NB4 (cell line): ENCODE measurements at regions not wholly inside any gene's neighbourhood (a gene's known extent, or its start where the extent isn't known, plus 50 kb on each side); places are given as distances from the start of the nearest gene placed in this dataset.
"Not testable (repeated sequence)": the region's sequence is repeated elsewhere in the genome, so short reads cannot be mapped to it uniquely, and the experiment has no call there.

ENCODE experiments used
- MYC ChIP-seq: IDR thresholded peaks from 2 replicates; pipeline ENCODE4 v1.6.1; 2011; ENCODE audit warnings: low read depth, low read length
- POLR2A ChIP-seq: IDR thresholded peaks from 2 replicates; pipeline ENCODE4 v1.6.1; 2011; ENCODE audit warnings: mild to moderate bottlenecking; ENCODE audit not compliant: insufficient read length; ENCODE audit errors: extremely low read depth
- TF ChIP-seq, protein P1 (sequence below): IDR thresholded peaks from one replicate; pipeline ENCODE4 v1.5.1; 2012; ENCODE audit warnings: low read depth, low read length
- TF ChIP-seq, protein P2 (sequence below): IDR thresholded peaks from 2 replicates; pipeline ENCODE4 v1.6.1; 2011; ENCODE audit warnings: low read depth, low read length

DNA sequence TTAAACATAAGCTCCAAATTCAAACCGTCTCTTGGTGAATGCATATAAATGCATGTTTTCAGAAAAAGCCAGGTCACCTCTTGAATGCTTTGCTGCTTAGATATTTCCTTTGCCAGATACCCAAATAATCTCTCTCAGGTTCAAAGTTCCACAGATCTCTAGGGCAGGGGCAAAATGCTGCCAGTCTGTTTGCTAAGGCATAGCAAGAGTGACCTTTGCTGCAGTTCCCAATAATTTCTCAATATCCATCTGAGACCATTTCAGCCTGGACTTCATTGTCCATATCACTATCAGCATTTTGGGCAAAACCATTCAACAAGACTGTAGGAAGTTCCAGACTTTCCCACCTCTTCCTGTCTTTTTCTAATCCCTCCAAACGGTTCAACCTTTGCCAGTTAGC lies 1006.2 kb upstream of the KCND2 start:
- TF ChIP-seq, protein P1, sequence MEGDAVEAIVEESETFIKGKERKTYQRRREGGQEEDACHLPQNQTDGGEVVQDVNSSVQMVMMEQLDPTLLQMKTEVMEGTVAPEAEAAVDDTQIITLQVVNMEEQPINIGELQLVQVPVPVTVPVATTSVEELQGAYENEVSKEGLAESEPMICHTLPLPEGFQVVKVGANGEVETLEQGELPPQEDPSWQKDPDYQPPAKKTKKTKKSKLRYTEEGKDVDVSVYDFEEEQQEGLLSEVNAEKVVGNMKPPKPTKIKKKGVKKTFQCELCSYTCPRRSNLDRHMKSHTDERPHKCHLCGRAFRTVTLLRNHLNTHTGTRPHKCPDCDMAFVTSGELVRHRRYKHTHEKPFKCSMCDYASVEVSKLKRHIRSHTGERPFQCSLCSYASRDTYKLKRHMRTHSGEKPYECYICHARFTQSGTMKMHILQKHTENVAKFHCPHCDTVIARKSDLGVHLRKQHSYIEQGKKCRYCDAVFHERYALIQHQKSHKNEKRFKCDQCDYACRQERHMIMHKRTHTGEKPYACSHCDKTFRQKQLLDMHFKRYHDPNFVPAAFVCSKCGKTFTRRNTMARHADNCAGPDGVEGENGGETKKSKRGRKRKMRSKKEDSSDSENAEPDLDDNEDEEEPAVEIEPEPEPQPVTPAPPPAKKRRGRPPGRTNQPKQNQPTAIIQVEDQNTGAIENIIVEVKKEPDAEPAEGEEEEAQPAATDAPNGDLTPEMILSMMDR, result not testable (repeated sequence)
- TF ChIP-seq, protein P2, sequence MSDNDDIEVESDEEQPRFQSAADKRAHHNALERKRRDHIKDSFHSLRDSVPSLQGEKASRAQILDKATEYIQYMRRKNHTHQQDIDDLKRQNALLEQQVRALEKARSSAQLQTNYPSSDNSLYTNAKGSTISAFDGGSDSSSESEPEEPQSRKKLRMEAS, result not testable (repeated sequence)
- not testable (repeated sequence) for TF ChIP-seq POLR2A, MYC
